H1 (cell line): ENCODE measurements at regions not wholly inside any gene's neighbourhood (a gene's known extent, or its start where the extent isn't known, plus 50 kb on each side); places are given as distances from the start of the nearest gene placed in this dataset.

ENCODE experiments used
- CTCF ChIA-PET: fragments of 300-600 bp; sonication (Branson Sonifier 250); formaldehyde crosslinking; loops from one replicate; lab custom pipeline; 2021; ENCODE audit not compliant: partially characterized antibody; lab: Charles Lee
- POLR2A ChIA-PET: fragments of 300-600 bp; sonication (Branson Sonifier 250); formaldehyde crosslinking; loops from one replicate; lab custom pipeline; 2021; ENCODE audit warnings: inconsistent platforms; ENCODE audit not compliant: partially characterized antibody; lab: Charles Lee
- DNase-seq, 2 experiments: peaks; one replicate each; pipeline versions ENCODE4 v3.0.0 to v3.0.0-alpha.2; 2010 to 2022; ENCODE audit warnings: low spot score in 2 of 2, low read depth in 1 of 2, mixed read lengths in 1 of 2
- FAIRE-seq: peaks from 2 replicates; lab custom pipeline; 2011; peaks lifted over from hg19 to GRCh38; lab: Jason Lieb, UNC
- H2AFZ ChIP-seq: 2 replicates; pipeline ENCODE4 v1.8.1; 2012; ENCODE audit warnings: low read length, inconsistent platforms
- H2AK5ac ChIP-seq: 2 replicates; pipeline ENCODE4 v1.6.1; 2013; ENCODE audit warnings: low read depth, low read length
- H2BK120ac ChIP-seq: replicated peaks from 2 replicates; pipeline ENCODE3; 2013; ENCODE audit warnings: low read depth, low read length, inconsistent platforms
- H2BK12ac ChIP-seq: 2 replicates; pipeline ENCODE4 v1.6.1; 2013; ENCODE audit warnings: low read depth, low read length
- H2BK15ac ChIP-seq: 2 replicates; pipeline ENCODE4 v1.6.1; 2013; ENCODE audit warnings: low read length
- H2BK20ac ChIP-seq: 2 replicates; pipeline ENCODE4 v1.6.1; 2013; ENCODE audit warnings: low read length
- H2BK5ac ChIP-seq: 2 replicates; pipeline ENCODE4 v1.6.1; 2013; ENCODE audit warnings: low read depth, low read length
- H3K14ac ChIP-seq: 2 replicates; pipeline ENCODE4 v1.6.1; 2013; ENCODE audit warnings: inconsistent platforms; ENCODE audit not compliant: insufficient read length
- H3K18ac ChIP-seq: 2 replicates; pipeline ENCODE4 v1.6.1; 2013; ENCODE audit warnings: low read length; ENCODE audit errors: extremely low read depth
- H3K23ac ChIP-seq: 2 replicates; pipeline ENCODE4 v1.6.1; 2013; ENCODE audit warnings: inconsistent platforms; ENCODE audit not compliant: insufficient read length
- H3K23me2 ChIP-seq: 2 replicates; pipeline ENCODE4 v1.6.1; 2013; ENCODE audit warnings: low read depth, low read length
- H3K27ac ChIP-seq: 2 replicates; pipeline ENCODE4 v1.6.1; 2011; ENCODE audit warnings: low read depth, low read length, inconsistent platforms
- H3K27me3 ChIP-seq, 4 experiments: replicated peaks in 1 of 4; 1 replicate in 1 of 4; 2 replicates in 3 of 4; pipeline versions ENCODE4 v1.6.1 to v1.8.1; 2011 to 2013; ENCODE audit warnings: low read length in 3 of 4, mild to moderate bottlenecking in 3 of 4, inconsistent platforms in 2 of 4, mixed read lengths in 2 of 4, moderate library complexity in 1 of 4; ENCODE audit not compliant: control insufficient read depth in 3 of 4, insufficient read depth in 3 of 4; ENCODE audit errors: extremely low read depth in 1 of 4
- H3K36me3 ChIP-seq, 4 experiments: 2 replicates each; pipeline versions ENCODE4 v1.6.1 to v1.8.1; 2011 to 2013; ENCODE audit warnings: mild to moderate bottlenecking in 4 of 4, low read length in 3 of 4, moderate library complexity in 2 of 4, control low read depth in 1 of 4, inconsistent platforms in 1 of 4; ENCODE audit not compliant: insufficient read depth in 4 of 4, control insufficient read depth in 2 of 4
- H3K4ac ChIP-seq: replicated peaks from 2 replicates; pipeline ENCODE3; 2013; ENCODE audit warnings: low read length, low read depth, mixed read lengths, inconsistent platforms; ENCODE audit not compliant: insufficient read length
- H3K4me1 ChIP-seq, 4 experiments: replicated peaks in 1 of 4; 1 replicate in 1 of 4; 2 replicates in 3 of 4; pipeline versions ENCODE4 v1.6.1 to v1.8.1; 2011 to 2013; ENCODE audit warnings: low read length in 3 of 4, inconsistent platforms in 2 of 4, mixed read lengths in 1 of 4; ENCODE audit not compliant: insufficient read depth in 4 of 4, control insufficient read depth in 3 of 4
- H3K4me2 ChIP-seq, 2 experiments: 2 replicates each; pipeline versions ENCODE4 v1.6.1 to v1.8.1; 2011 to 2013; ENCODE audit warnings: low read depth in 2 of 2, low read length in 2 of 2, control low read depth in 1 of 2, inconsistent platforms in 1 of 2, mild to moderate bottlenecking in 1 of 2; ENCODE audit not compliant: insufficient read depth in 1 of 2
- H3K4me3 ChIP-seq, 4 experiments: fragments of 200-600, 300-600 bp in 1 of 4; sonication (generic), shearing (Covaris generic), sonication (Bioruptor Twin) in 1 of 4; 2 replicates each; pipeline versions ENCODE4 v1.5.1 to v1.8.1; 2011 to 2016; ENCODE audit warnings: low read length in 4 of 4, low read depth in 3 of 4, control low read depth in 2 of 4, inconsistent platforms in 2 of 4, mild to moderate bottlenecking in 2 of 4, mixed read lengths in 1 of 4, moderate library complexity in 1 of 4; ENCODE audit not compliant: insufficient read depth in 2 of 4; ENCODE audit errors: extremely low read depth in 1 of 4
- H3K56ac ChIP-seq: replicated peaks from 2 replicates; pipeline ENCODE3; 2013; ENCODE audit warnings: low read depth, mild to moderate bottlenecking, mixed read lengths, low read length, inconsistent platforms; ENCODE audit not compliant: insufficient read length
- H3K79me1 ChIP-seq: 2 replicates; pipeline ENCODE4 v1.6.1; 2013; ENCODE audit warnings: low read depth, low read length, control low read depth
- H3K79me2 ChIP-seq, 2 experiments: 2 replicates each; pipeline versions ENCODE4 v1.6.1 to v1.8.1; 2012 to 2013; ENCODE audit warnings: low read length in 2 of 2, mild to moderate bottlenecking in 2 of 2, inconsistent platforms in 1 of 2; ENCODE audit not compliant: insufficient read depth in 2 of 2, control insufficient read depth in 1 of 2
- H3K9ac ChIP-seq, 4 experiments: replicated peaks in 1 of 4; 1 replicate in 1 of 4; 2 replicates in 3 of 4; pipeline versions ENCODE4 v1.6.1 to v1.8.1; 2011 to 2013; ENCODE audit warnings: low read depth in 3 of 4, low read length in 3 of 4, control low read depth in 2 of 4, mild to moderate bottlenecking in 2 of 4, moderate library complexity in 2 of 4, inconsistent platforms in 1 of 4; ENCODE audit errors: extremely low read depth in 1 of 4
- H3K9me3 ChIP-seq, 2 experiments: 2 replicates each; pipeline versions ENCODE4 v1.6.1 to v1.8.1; 2012 to 2013; ENCODE audit warnings: mild to moderate bottlenecking in 2 of 2, moderate library complexity in 2 of 2, control low read depth in 1 of 2, inconsistent platforms in 1 of 2, low read depth in 1 of 2, low read length in 1 of 2, mixed read lengths in 1 of 2; ENCODE audit not compliant: insufficient read depth in 2 of 2
- H4K20me1 ChIP-seq, 2 experiments: replicated peaks in 1 of 2; 2 replicates each; pipeline versions ENCODE3 to v1.8.1; 2011 to 2013; ENCODE audit warnings: inconsistent platforms in 2 of 2, low read length in 2 of 2, mild to moderate bottlenecking in 1 of 2; ENCODE audit not compliant: insufficient read depth in 2 of 2, control insufficient read depth in 1 of 2
- H4K5ac ChIP-seq: 2 replicates; pipeline ENCODE4 v1.6.1; 2013; ENCODE audit warnings: low read length, low read depth, mixed read lengths, inconsistent platforms; ENCODE audit not compliant: insufficient read length
- H4K8ac ChIP-seq: 2 replicates; pipeline ENCODE4 v1.8.0; 2013; ENCODE audit warnings: mild to moderate bottlenecking, moderate library complexity, low read length, inconsistent platforms; ENCODE audit not compliant: insufficient read depth; ENCODE audit errors: extremely low read depth
- H4K91ac ChIP-seq: replicated peaks from 2 replicates; pipeline ENCODE3; 2013; ENCODE audit warnings: low read length, mixed read lengths, inconsistent platforms; ENCODE audit not compliant: insufficient read length
- WGBS, 2 experiments: shearing (Covaris generic) in 1 of 2; methylation state at CpG; one replicate each; pipeline versions ENCODE4 v1.1.6 to v1.1.7; 2013 to 2015; ENCODE audit warnings: low lambda C conversion rate in 2 of 2, mixed read lengths in 2 of 2, inconsistent platforms in 1 of 2, low coverage in 1 of 2, missing lambda C conversion rate in 1 of 2; ENCODE audit not compliant: insufficient replicate concordance in 2 of 2, insufficient coverage in 1 of 2, insufficient read length in 1 of 2; ENCODE audit errors: extremely low coverage in 1 of 2, missing lambda C conversion rate in 1 of 2; 5-methylcytosine and 5-hydroxymethylcytosine counted together
- TF ChIP-seq, protein P1 (sequence below): fragments of 300-600 bp; sonication (generic); IDR thresholded peaks from 2 replicates; pipeline ENCODE4 v1.7.1; 2012; ENCODE audit warnings: low read length, moderate library complexity, mild to moderate bottlenecking, inconsistent platforms; ENCODE audit not compliant: insufficient replicate concordance

DNA sequence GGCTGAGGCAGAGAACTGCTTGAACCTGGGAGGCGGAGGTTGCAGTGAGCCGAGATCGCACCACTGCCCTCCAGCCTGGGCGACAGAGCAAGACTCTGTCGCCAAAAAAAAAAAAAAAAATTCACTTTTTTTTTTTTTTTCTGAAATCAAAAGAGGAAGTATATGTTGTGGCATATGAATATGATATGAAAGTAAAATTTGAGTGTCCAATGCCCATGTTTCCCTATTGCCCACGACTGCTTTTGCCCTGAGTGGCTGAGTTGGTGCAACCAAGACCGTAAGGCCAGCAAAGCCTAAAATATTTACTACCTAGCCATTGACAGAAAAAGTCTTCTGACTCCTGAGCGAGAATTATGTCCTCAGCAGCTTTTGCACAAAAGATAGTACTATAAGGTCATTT is 101.7 kb upstream of the PARP11 start:
- Histone ChIP-seq H3K4me3 (no peak overlapping the region), H3K14ac (no peak overlapping the region), H2AFZ (no peak overlapping the region), H3K56ac (no peak overlapping the region), H3K18ac (no peak overlapping the region), H4K91ac (no peak overlapping the region), H3K79me2 (no peaks in the 10 kb centered on the region), H2BK5ac (no peak overlapping the region), H2BK12ac (no peak overlapping the region), H3K4me2 (no peak overlapping the region), H2BK15ac (no peak overlapping the region), H2BK120ac (no peak overlapping the region), H3K23ac (no peak overlapping the region), H3K79me1 (no peaks in the 10 kb centered on the region), H3K23me2 (no peaks in the 10 kb centered on the region), H3K4me1 (no peaks in the 10 kb centered on the region), H3K27me3 (no peaks in the 10 kb centered on the region), H3K4ac (no peak overlapping the region), H3K36me3 (no peaks in the 10 kb centered on the region), H3K9ac (no peak overlapping the region), H2AK5ac (no peak overlapping the region), H4K5ac (no peak overlapping the region), H3K27ac (no peak overlapping the region), H4K20me1 (no peaks in the 10 kb centered on the region), H2BK20ac (no peak overlapping the region), H4K8ac (no peak overlapping the region), H3K9me3 (no peaks in the 10 kb centered on the region)
- 81% methylated on average over 4 of the region's 8 CpGs; no CpG with 5 or more reads in 1 of the 2 experiments for WGBS, 2 experiments
- no peak for FAIRE-seq
- CTCF ChIA-PET, result interaction anchor here (3.4 kb wide), 1 partner anchor 12 kb away, joined by 17 read pairs; no protein-coding TSS in a partner anchor
- DNase-seq, result no peak
- POLR2A ChIA-PET, result no interaction called here
- TF ChIP-seq, protein P1, sequence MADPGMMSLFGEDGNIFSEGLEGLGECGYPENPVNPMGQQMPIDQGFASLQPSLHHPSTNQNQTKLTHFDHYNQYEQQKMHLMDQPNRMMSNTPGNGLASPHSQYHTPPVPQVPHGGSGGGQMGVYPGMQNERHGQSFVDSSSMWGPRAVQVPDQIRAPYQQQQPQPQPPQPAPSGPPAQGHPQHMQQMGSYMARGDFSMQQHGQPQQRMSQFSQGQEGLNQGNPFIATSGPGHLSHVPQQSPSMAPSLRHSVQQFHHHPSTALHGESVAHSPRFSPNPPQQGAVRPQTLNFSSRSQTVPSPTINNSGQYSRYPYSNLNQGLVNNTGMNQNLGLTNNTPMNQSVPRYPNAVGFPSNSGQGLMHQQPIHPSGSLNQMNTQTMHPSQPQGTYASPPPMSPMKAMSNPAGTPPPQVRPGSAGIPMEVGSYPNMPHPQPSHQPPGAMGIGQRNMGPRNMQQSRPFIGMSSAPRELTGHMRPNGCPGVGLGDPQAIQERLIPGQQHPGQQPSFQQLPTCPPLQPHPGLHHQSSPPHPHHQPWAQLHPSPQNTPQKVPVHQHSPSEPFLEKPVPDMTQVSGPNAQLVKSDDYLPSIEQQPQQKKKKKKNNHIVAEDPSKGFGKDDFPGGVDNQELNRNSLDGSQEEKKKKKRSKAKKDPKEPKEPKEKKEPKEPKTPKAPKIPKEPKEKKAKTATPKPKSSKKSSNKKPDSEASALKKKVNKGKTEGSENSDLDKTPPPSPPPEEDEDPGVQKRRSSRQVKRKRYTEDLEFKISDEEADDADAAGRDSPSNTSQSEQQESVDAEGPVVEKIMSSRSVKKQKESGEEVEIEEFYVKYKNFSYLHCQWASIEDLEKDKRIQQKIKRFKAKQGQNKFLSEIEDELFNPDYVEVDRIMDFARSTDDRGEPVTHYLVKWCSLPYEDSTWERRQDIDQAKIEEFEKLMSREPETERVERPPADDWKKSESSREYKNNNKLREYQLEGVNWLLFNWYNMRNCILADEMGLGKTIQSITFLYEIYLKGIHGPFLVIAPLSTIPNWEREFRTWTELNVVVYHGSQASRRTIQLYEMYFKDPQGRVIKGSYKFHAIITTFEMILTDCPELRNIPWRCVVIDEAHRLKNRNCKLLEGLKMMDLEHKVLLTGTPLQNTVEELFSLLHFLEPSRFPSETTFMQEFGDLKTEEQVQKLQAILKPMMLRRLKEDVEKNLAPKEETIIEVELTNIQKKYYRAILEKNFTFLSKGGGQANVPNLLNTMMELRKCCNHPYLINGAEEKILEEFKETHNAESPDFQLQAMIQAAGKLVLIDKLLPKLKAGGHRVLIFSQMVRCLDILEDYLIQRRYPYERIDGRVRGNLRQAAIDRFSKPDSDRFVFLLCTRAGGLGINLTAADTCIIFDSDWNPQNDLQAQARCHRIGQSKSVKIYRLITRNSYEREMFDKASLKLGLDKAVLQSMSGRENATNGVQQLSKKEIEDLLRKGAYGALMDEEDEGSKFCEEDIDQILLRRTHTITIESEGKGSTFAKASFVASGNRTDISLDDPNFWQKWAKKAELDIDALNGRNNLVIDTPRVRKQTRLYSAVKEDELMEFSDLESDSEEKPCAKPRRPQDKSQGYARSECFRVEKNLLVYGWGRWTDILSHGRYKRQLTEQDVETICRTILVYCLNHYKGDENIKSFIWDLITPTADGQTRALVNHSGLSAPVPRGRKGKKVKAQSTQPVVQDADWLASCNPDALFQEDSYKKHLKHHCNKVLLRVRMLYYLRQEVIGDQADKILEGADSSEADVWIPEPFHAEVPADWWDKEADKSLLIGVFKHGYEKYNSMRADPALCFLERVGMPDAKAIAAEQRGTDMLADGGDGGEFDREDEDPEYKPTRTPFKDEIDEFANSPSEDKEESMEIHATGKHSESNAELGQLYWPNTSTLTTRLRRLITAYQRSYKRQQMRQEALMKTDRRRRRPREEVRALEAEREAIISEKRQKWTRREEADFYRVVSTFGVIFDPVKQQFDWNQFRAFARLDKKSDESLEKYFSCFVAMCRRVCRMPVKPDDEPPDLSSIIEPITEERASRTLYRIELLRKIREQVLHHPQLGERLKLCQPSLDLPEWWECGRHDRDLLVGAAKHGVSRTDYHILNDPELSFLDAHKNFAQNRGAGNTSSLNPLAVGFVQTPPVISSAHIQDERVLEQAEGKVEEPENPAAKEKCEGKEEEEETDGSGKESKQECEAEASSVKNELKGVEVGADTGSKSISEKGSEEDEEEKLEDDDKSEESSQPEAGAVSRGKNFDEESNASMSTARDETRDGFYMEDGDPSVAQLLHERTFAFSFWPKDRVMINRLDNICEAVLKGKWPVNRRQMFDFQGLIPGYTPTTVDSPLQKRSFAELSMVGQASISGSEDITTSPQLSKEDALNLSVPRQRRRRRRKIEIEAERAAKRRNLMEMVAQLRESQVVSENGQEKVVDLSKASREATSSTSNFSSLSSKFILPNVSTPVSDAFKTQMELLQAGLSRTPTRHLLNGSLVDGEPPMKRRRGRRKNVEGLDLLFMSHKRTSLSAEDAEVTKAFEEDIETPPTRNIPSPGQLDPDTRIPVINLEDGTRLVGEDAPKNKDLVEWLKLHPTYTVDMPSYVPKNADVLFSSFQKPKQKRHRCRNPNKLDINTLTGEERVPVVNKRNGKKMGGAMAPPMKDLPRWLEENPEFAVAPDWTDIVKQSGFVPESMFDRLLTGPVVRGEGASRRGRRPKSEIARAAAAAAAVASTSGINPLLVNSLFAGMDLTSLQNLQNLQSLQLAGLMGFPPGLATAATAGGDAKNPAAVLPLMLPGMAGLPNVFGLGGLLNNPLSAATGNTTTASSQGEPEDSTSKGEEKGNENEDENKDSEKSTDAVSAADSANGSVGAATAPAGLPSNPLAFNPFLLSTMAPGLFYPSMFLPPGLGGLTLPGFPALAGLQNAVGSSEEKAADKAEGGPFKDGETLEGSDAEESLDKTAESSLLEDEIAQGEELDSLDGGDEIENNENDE, result no peak
